HCT116 (cell line): ENCODE measurements at regions not wholly inside any gene's neighbourhood (a gene's known extent, or its start where the extent isn't known, plus 50 kb on each side); places are given as distances from the start of the nearest gene placed in this dataset.
"Not testable (repeated sequence)": the region's sequence is repeated elsewhere in the genome, so short reads cannot be mapped to it uniquely, and the experiment has no call there.

ENCODE experiments used
- ATF3 ChIP-seq: IDR thresholded peaks from 2 replicates; pipeline ENCODE4 v1.6.1; 2012
- CEBPB ChIP-seq: IDR thresholded peaks from 2 replicates; pipeline ENCODE4 v1.6.1; 2012; ENCODE audit warnings: low read depth
- CTCF ChIP-seq, 3 experiments: fragments of 200-600 bp in 1 of 3; sonication (generic) in 1 of 3; IDR thresholded peaks in 2 of 3; conservative IDR thresholded peaks in 1 of 3; 2 replicates each; pipeline ENCODE4 v1.5.1; 2012 to 2017; ENCODE audit warnings: low read depth in 2 of 3, low read length in 2 of 3, antibody characterized with exemption in 1 of 3, borderline replicate concordance in 1 of 3, control low read depth in 1 of 3, mild to moderate bottlenecking in 1 of 3, mixed read lengths in 1 of 3, mixed run types in 1 of 3, moderate library complexity in 1 of 3; ENCODE audit not compliant: insufficient read depth in 1 of 3
- EGR1 ChIP-seq: IDR thresholded peaks from 2 replicates; pipeline ENCODE4 v1.6.1; 2012; ENCODE audit warnings: low read depth
- FOSL1 ChIP-seq: IDR thresholded peaks from 2 replicates; pipeline ENCODE4 v1.6.1; 2012; ENCODE audit warnings: low read depth
- POLR2A ChIP-seq: IDR thresholded peaks from 2 replicates; pipeline ENCODE4 v1.7.0; 2011; ENCODE audit warnings: borderline replicate concordance; ENCODE audit not compliant: insufficient read depth, insufficient read length; ENCODE audit errors: extremely low read depth
- RAD21 ChIP-seq: IDR thresholded peaks from 2 replicates; pipeline ENCODE4 v1.6.1; 2012; ENCODE audit warnings: low read depth, mild to moderate bottlenecking
- REST ChIP-seq: IDR thresholded peaks from 2 replicates; pipeline ENCODE4 v1.6.1; 2012; ENCODE audit warnings: low read depth
- SP1 ChIP-seq: IDR thresholded peaks from 2 replicates; pipeline ENCODE4 v1.6.1; 2012; ENCODE audit warnings: low read depth
- SRF ChIP-seq: IDR thresholded peaks from 2 replicates; pipeline ENCODE4 v1.6.1; 2012; ENCODE audit warnings: low read depth

- TF ChIP-seq RAD21; CTCF (IDR thresholded peaks at IDR 0.05 in 2 of 3, conservative IDR thresholded peaks at IDR 0.05 in 1 of 3; ENCODE audit: borderline replicate concordance in 1 of 3, insufficient read depth in 1 of 3, low read depth in 2 of 3, low read length in 2 of 3); CEBPB; REST; SP1; POLR2A; SRF; ATF3; EGR1; FOSL1: not testable (repeated sequence)
These were observed 120.1 kb upstream of the SHH start for GRCh38 chr7:155932324-155932723.
